IMR-90 (cell line): ENCODE measurements at regions not wholly inside any gene's neighbourhood (a gene's known extent, or its start where the extent isn't known, plus 50 kb on each side); places are given as distances from the start of the nearest gene placed in this dataset.

Source experiments
- ATAC-seq: fragments of 200-7000 bp; cut with Tn5 transposase; 2 replicates; pipeline ENCODE4 v1.9.1; 2020; ENCODE audit warnings: low read depth, mild to moderate bottlenecking, moderate library complexity
- BruUV-seq: library from RNA; stranded (reverse); fragments of 400-500 nt; replicated peaks from 2 replicates; lab custom pipeline; 2021; lab: Mats Ljungman, UMichigan
- CTCF ChIA-PET: fragments of 300-600 bp; formaldehyde crosslinking; extraction: SDS; loops from one replicate; lab custom pipeline; 2021; ENCODE audit warnings: antibody characterized with exemption; lab: Yijun Ruan, JAX
- POLR2A ChIA-PET: fragments of 300-600 bp; sonication (Branson Sonifier 250); formaldehyde crosslinking; loops from one replicate; lab custom pipeline; 2022; ENCODE audit warnings: antibody characterized with exemption; ENCODE audit not compliant: unreplicated experiment; lab: Charles Lee
- DNase-seq: peaks from one replicate; pipeline ENCODE4 v3.0.0; 2013
- H2AFZ ChIP-seq: replicated peaks from 2 replicates; pipeline ENCODE3; 2013; ENCODE audit warnings: low read length, mild to moderate bottlenecking; ENCODE audit not compliant: poor library complexity
- H2AK5ac ChIP-seq: 2 replicates; pipeline ENCODE4 v1.6.1; 2013; ENCODE audit warnings: low read depth, low read length, inconsistent platforms
- H2AK9ac ChIP-seq: replicated peaks from 2 replicates; pipeline ENCODE3; 2013; ENCODE audit warnings: mild to moderate bottlenecking, low read depth, low read length, moderate library complexity; ENCODE audit not compliant: poor library complexity
- H2BK120ac ChIP-seq: 2 replicates; pipeline ENCODE4 v1.6.1; 2013; ENCODE audit warnings: low read depth, low read length, inconsistent platforms
- H2BK15ac ChIP-seq: 3 replicates; pipeline ENCODE4 v1.6.1; 2013; ENCODE audit warnings: low read depth, low read length, inconsistent platforms
- H2BK20ac ChIP-seq: 2 replicates; pipeline ENCODE4 v1.6.1; 2013; ENCODE audit warnings: low read depth, mild to moderate bottlenecking, inconsistent platforms, low read length, moderate library complexity
- H2BK5ac ChIP-seq: 2 replicates; pipeline ENCODE4 v1.6.1; 2013; ENCODE audit warnings: mild to moderate bottlenecking, low read depth, low read length, inconsistent platforms; ENCODE audit not compliant: poor library complexity, severe bottlenecking
- H3K14ac ChIP-seq: replicated peaks from 2 replicates; pipeline ENCODE4 v1.6.1; 2013; ENCODE audit warnings: low read depth, low read length, inconsistent platforms
- H3K18ac ChIP-seq: 2 replicates; pipeline ENCODE4 v1.6.1; 2013; ENCODE audit warnings: low read depth, low read length, control low read depth
- H3K23ac ChIP-seq: 2 replicates; pipeline ENCODE4 v1.6.1; 2013; ENCODE audit warnings: low read depth, low read length, inconsistent platforms
- H3K27ac ChIP-seq: 2 replicates; pipeline ENCODE4 v1.5.1; 2013; ENCODE audit warnings: mild to moderate bottlenecking, control low read depth, low read length; ENCODE audit not compliant: insufficient read depth
- H3K27me3 ChIP-seq: 2 replicates; pipeline ENCODE4 v1.6.1; 2013; ENCODE audit warnings: low read length; ENCODE audit not compliant: control insufficient read depth, insufficient read depth
- H3K36me3 ChIP-seq: 2 replicates; pipeline ENCODE4 v1.6.1; 2013; ENCODE audit warnings: low read length, mixed read lengths; ENCODE audit not compliant: control insufficient read depth, insufficient read depth
- H3K4ac ChIP-seq: 2 replicates; pipeline ENCODE4 v1.6.1; 2013; ENCODE audit warnings: low read depth, low read length, inconsistent platforms
- H3K4me1 ChIP-seq: 2 replicates; pipeline ENCODE4 v1.6.1; 2013; ENCODE audit warnings: low read length, mixed read lengths; ENCODE audit not compliant: control insufficient read depth, insufficient read depth
- H3K4me2 ChIP-seq: 2 replicates; pipeline ENCODE4 v1.6.1; 2013; ENCODE audit warnings: low read depth, mild to moderate bottlenecking, control low read depth, low read length, moderate library complexity
- H3K4me3 ChIP-seq: 2 replicates; pipeline ENCODE4 v1.5.1; 2013; ENCODE audit warnings: low read depth, mild to moderate bottlenecking, control low read depth, low read length, moderate library complexity; ENCODE audit not compliant: insufficient read depth
- H3K56ac ChIP-seq: 2 replicates; pipeline ENCODE4 v1.6.1; 2013; ENCODE audit warnings: low read length, inconsistent platforms; ENCODE audit not compliant: insufficient read depth; ENCODE audit errors: extremely low read depth
- H3K79me1 ChIP-seq, 2 experiments: 2 replicates each; pipeline ENCODE4 v1.6.1; 2013; ENCODE audit warnings: low read length in 2 of 2, inconsistent platforms in 1 of 2, low read depth in 1 of 2
- H3K9ac ChIP-seq: 2 replicates; pipeline ENCODE4 v1.6.1; 2013; ENCODE audit warnings: low read depth, low read length, control low read depth
- H3K9me1 ChIP-seq: 2 replicates; pipeline ENCODE4 v1.6.1; 2013; ENCODE audit warnings: low read length, inconsistent platforms; ENCODE audit not compliant: insufficient read depth
- H3K9me3 ChIP-seq: 2 replicates; pipeline ENCODE4 v1.6.1; 2013; ENCODE audit warnings: low read length; ENCODE audit not compliant: control insufficient read depth, insufficient read depth
- H4K20me1 ChIP-seq: 2 replicates; pipeline ENCODE4 v1.6.1; 2013; ENCODE audit warnings: low read length, inconsistent platforms; ENCODE audit not compliant: insufficient read depth
- H4K5ac ChIP-seq: 2 replicates; pipeline ENCODE4 v1.6.1; 2013; ENCODE audit warnings: mild to moderate bottlenecking, low read depth, low read length, control low read depth
- H4K8ac ChIP-seq, 2 experiments: 2 replicates each; pipeline ENCODE4 v1.6.1; 2013; ENCODE audit warnings: low read depth in 2 of 2, low read length in 2 of 2, control low read depth in 1 of 2, inconsistent platforms in 1 of 2
- H4K91ac ChIP-seq: 2 replicates; pipeline ENCODE4 v1.6.1; 2013; ENCODE audit warnings: low read depth, low read length, inconsistent platforms; ENCODE audit not compliant: insufficient read depth
- BHLHE40 ChIP-seq: fragments of 150-350 bp; IDR thresholded peaks from 2 replicates; pipeline ENCODE4 v1.6.1; 2016; ENCODE audit warnings: mild to moderate bottlenecking, low read depth, low read length
- CEBPB ChIP-seq: IDR thresholded peaks from 2 replicates; pipeline ENCODE4 v1.6.1; 2012; ENCODE audit warnings: low read depth, low read length, improper control_type of control experiment
- CHD1 ChIP-seq: IDR thresholded peaks from 2 replicates; pipeline ENCODE4 v1.6.1; 2012; ENCODE audit warnings: low read depth, low read length, improper control_type of control experiment
- CTCF ChIP-seq: conservative IDR thresholded peaks from 2 replicates; pipeline ENCODE4 v1.5.1; 2012; ENCODE audit warnings: mild to moderate bottlenecking, low read depth, low read length, improper control_type of control experiment
- ELK1 ChIP-seq: fragments of 150-350 bp; IDR thresholded peaks from 2 replicates; pipeline ENCODE4 v1.6.1; 2016; ENCODE audit warnings: low read depth, mild to moderate bottlenecking, low read length, moderate library complexity, borderline replicate concordance
- FOS ChIP-seq: fragments of 150-350 bp; IDR thresholded peaks from 2 replicates; pipeline ENCODE4 v1.6.1; 2016; ENCODE audit warnings: low read depth, low read length
- MAFK ChIP-seq: IDR thresholded peaks from 2 replicates; pipeline ENCODE4 v1.6.1; 2012; ENCODE audit warnings: low read depth, low read length, improper control_type of control experiment
- MAZ ChIP-seq: IDR thresholded peaks from 2 replicates; pipeline ENCODE4 v1.6.1; 2012; ENCODE audit warnings: low read depth, mild to moderate bottlenecking, low read length, improper control_type of control experiment, moderate library complexity, borderline replicate concordance
- MXI1 ChIP-seq: IDR thresholded peaks from 2 replicates; pipeline ENCODE4 v1.6.1; 2012; ENCODE audit warnings: low read depth, mild to moderate bottlenecking, low read length, moderate library complexity, borderline replicate concordance
- NFE2L2 ChIP-seq: fragments of 150-350 bp; IDR thresholded peaks from 2 replicates; pipeline ENCODE4 v1.6.1; 2016; ENCODE audit warnings: low read depth, mild to moderate bottlenecking, low read length
- POLR2A ChIP-seq: IDR thresholded peaks from 2 replicates; pipeline ENCODE4 v1.6.1; 2012; ENCODE audit warnings: mild to moderate bottlenecking, low read depth, low read length
- RAD21 ChIP-seq: IDR thresholded peaks from 2 replicates; pipeline ENCODE4 v1.6.1; 2012; ENCODE audit warnings: low read length, improper control_type of control experiment
- RCOR1 ChIP-seq: IDR thresholded peaks from 2 replicates; pipeline ENCODE4 v1.6.1; 2012; ENCODE audit warnings: mild to moderate bottlenecking, low read length, improper control_type of control experiment; ENCODE audit not compliant: insufficient replicate concordance
- RFX5 ChIP-seq: IDR thresholded peaks from 2 replicates; pipeline ENCODE4 v1.8.0; 2012; ENCODE audit warnings: low read depth, mild to moderate bottlenecking, low read length, moderate library complexity
- SMC3 ChIP-seq: fragments of 150-350 bp; IDR thresholded peaks from 2 replicates; pipeline ENCODE4 v1.6.1; 2016; ENCODE audit warnings: low read depth, mild to moderate bottlenecking, antibody characterized with exemption, low read length, moderate library complexity
- USF2 ChIP-seq: fragments of 150-350 bp; IDR thresholded peaks from 2 replicates; pipeline ENCODE4 v1.6.1; 2017; ENCODE audit warnings: mild to moderate bottlenecking, antibody characterized with exemption, low read length, low read depth
- WGBS, 2 experiments: methylation state at CpG; one replicate each; pipeline versions ENCODE4 v1.1.5 to v1.1.7; 2013; ENCODE audit warnings: missing lambda C conversion rate in 2 of 2; ENCODE audit not compliant: insufficient read length in 1 of 2; ENCODE audit errors: extremely low coverage in 2 of 2; 5-methylcytosine and 5-hydroxymethylcytosine counted together
- dilution Hi-C: fragments of 300-500 bp; cut with HindIII; formaldehyde crosslinking; loops from one replicate; pipeline ENCODE4 v1.14.3; 2018; ENCODE audit warnings: low sequenced_read_pairs; ENCODE audit not compliant: unreplicated experiment
- in situ Hi-C: fragments of 300-500 bp; cut with MboI; formaldehyde crosslinking; loops from 3 replicates; pipeline ENCODE4 v1.14.3; 2019; ENCODE audit warnings: low sequenced_read_pairs, inconsistent platforms, mixed read lengths
- intact Hi-C: fragments of 100-400 bp; cut with micrococcal nuclease; formaldehyde crosslinking; loops from 2 replicates; pipeline ENCODE4 v1.10.0; 2022

GRCh38 chr6:15894973-15895725 lies 232.3 kb upstream of the DTNBP1 start:
- Histone ChIP-seq H2BK15ac (no peak overlapping the region), H2BK120ac (no peak overlapping the region), H4K5ac (no peak overlapping the region), H4K8ac (no peak overlapping the region), H3K23ac (no peak overlapping the region), H3K36me3 (no peaks in the 10 kb centered on the region), H2AK5ac (no peak overlapping the region), H3K27ac (no peak overlapping the region), H3K9me3 (no peaks in the 10 kb centered on the region), H3K9me1 (no peaks in the 10 kb centered on the region), H4K20me1 (no peaks in the 10 kb centered on the region), H3K4me1 (no peaks in the 10 kb centered on the region), H4K91ac (no peak overlapping the region), H3K79me1 (no peaks in the 10 kb centered on the region), H3K14ac (no peak overlapping the region), H3K4me2 (no peak overlapping the region), H3K4me3 (no peak overlapping the region), H3K9ac (no peak overlapping the region), H2BK5ac (no peak overlapping the region), H2AK9ac (no peak overlapping the region), H3K56ac (no peak overlapping the region), H3K4ac (no peak overlapping the region), H3K27me3 (no peaks in the 10 kb centered on the region; the same call in 1 of the 2 replicates), H2AFZ (no peak overlapping the region), H3K18ac (no peak overlapping the region), H2BK20ac (no peak overlapping the region)
- POLR2A ChIA-PET: no interaction called here
- intact Hi-C loops (loop anchor here (10.0 kb wide), 1 partner anchor 290 kb away; no protein-coding TSS in a partner anchor), in situ Hi-C loops (no loop called here), dilution Hi-C loops (no loop called here)
- TF ChIP-seq MXI1 (no peak), RCOR1 (no peak), RFX5 (no peak), SMC3 (no peak), NFE2L2 (no peak), ELK1 (no peak), FOS (no peak), CTCF (no peak), USF2 (no peak), MAFK (no peak), BHLHE40 (no peak), CHD1 (no peak), MAZ (no peak), CEBPB (no peak), RAD21 (no peak), POLR2A (no peak)
- no peak for DNase-seq
- WGBS, 2 experiments: 79% methylated on average over 2 of the region's 4 CpGs; no CpG with 5 or more reads in 1 of the 2 experiments
- CTCF ChIA-PET: interaction anchor here (0.7 to 1.3 kb wide), 2 partner anchors 12 to 102 kb away, joined by 3 to 11 read pairs; no protein-coding TSS in a partner anchor
- no peak for ATAC-seq
- no TSS peak for BruUV-seq
